Astrocyte (in vitro differentiated cells and primary cell): ENCODE measurements at regions not wholly inside any gene's neighbourhood (a gene's known extent, or its start where the extent isn't known, plus 50 kb on each side); places are given as distances from the start of the nearest gene placed in this dataset.

Experiments used
- CTCF ChIP-seq: IDR thresholded peaks from 2 replicates; pipeline ENCODE4 v1.5.1; 2011; ENCODE audit warnings: low read depth, mild to moderate bottlenecking, inconsistent platforms, low read length, moderate library complexity; ENCODE audit not compliant: insufficient read depth
- EZH2 ChIP-seq: IDR thresholded peaks from 2 replicates; pipeline ENCODE4 v1.6.1; 2012; ENCODE audit warnings: mild to moderate bottlenecking, low read length, inconsistent platforms; ENCODE audit not compliant: insufficient read depth

GRCh38 chr13:89029062-89029461 lies 1357.9 kb downstream of the SLITRK5 start:
- TF ChIP-seq CTCF (no peak), EZH2 (no peak)
